ENCODE measurements at regions not wholly inside any gene's neighbourhood (a gene's known extent, or its start where the extent isn't known, plus 50 kb on each side); places are given as distances from the start of the nearest gene placed in this dataset.

DNA sequence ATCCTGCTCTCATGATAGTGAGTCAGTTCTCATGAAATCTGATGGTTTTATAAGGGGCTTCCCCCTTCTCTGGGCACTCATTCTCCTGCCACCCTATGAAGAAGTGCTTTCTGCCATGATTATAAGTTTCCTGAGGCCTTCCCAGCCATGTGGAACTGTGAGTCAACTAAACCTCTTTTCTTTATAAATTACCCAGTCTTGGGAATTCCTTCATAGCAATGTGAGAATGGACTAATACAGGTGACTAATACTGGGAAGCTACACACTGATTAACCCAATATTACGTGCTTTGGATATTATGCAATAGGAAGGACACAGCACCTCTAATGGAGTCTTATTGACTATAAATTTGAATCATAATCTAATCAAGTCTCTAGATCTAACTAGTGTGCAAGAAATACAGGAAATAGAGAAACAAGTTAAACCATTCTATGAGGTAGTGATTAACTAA is 107.2 kb upstream of the ETAA1 start:
- intact Hi-C loops (cut with DNase I): no loop called here
- no peaks in the 10 kb centered on the region for H3K36me3 ChIP-seq
- no peak overlapping the region for H3K27ac ChIP-seq (replicated peaks in 1 of 4)
- H3K4me3 ChIP-seq: no peak overlapping the region
- no peaks in the 10 kb centered on the region for H3K27me3 ChIP-seq
- peaks cover 0 to 3% (median under 1%) of the 10 kb centered on the region in 4 donors for H3K4me1 ChIP-seq
- no peaks in the 10 kb centered on the region for H3K9me3 ChIP-seq
- 88% methylated on average over 1 of the region's 1 CpG for WGBS
- no peak for DNase-seq (ENCODE audit: extremely low spot score)
- TF ChIP-seq POLR2A (IDR thresholded peaks at IDR 0.05; ENCODE audit: low read depth) (no peak), POLR2AphosphoS5 (IDR thresholded peaks at IDR 0.05) (no peak), EP300 (IDR thresholded peaks at IDR 0.05) (no peak)
- TF ChIP-seq, protein P1, sequence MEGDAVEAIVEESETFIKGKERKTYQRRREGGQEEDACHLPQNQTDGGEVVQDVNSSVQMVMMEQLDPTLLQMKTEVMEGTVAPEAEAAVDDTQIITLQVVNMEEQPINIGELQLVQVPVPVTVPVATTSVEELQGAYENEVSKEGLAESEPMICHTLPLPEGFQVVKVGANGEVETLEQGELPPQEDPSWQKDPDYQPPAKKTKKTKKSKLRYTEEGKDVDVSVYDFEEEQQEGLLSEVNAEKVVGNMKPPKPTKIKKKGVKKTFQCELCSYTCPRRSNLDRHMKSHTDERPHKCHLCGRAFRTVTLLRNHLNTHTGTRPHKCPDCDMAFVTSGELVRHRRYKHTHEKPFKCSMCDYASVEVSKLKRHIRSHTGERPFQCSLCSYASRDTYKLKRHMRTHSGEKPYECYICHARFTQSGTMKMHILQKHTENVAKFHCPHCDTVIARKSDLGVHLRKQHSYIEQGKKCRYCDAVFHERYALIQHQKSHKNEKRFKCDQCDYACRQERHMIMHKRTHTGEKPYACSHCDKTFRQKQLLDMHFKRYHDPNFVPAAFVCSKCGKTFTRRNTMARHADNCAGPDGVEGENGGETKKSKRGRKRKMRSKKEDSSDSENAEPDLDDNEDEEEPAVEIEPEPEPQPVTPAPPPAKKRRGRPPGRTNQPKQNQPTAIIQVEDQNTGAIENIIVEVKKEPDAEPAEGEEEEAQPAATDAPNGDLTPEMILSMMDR (IDR thresholded peaks at IDR 0.05): no peak

DNA sequence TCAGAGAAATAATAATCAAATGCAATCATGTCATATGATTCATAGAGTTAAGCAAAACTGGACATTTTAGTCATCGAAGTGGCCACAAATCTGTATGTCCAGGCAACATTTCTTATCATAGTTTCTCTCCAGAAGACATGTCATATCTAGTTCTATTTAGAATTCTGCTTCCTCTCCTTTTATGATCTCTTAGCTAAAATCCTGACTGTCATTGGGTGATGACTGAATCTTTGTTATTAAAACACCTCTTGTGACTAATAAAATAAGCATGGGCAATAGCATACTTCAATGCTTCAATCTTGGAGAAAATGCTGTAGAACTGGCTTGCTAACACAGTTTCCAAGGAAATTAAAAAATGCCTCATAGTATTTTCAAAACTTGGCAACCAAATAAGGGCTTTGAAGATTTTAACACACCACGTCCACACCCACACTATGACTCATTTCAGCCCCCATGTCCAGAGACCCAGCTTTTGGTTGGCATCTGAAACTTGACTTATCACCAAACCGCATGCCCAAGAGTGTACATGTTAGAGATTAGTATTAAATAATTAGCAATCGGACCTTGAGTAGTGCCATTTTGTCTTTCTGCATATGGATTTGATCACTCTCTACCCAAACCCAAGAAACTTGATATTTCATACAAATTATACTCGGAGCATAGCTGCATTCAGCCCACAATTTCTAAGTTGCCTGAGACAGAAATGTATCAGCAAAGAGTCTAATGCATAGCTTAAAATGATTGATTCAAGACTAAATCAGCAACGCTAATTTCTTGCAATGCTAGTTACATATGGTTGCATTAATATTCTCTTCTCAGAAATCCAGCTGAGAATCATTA is 106.5 kb upstream of the ETAA1 start:
- no peak for DNase-seq (ENCODE audit: extremely low spot score)
- no peak overlapping the region for H3K4me3 ChIP-seq
- TF ChIP-seq, protein P1 (IDR thresholded peaks at IDR 0.05): no peak
- TF ChIP-seq POLR2A (IDR thresholded peaks at IDR 0.05; ENCODE audit: low read depth) (no peak), POLR2AphosphoS5 (IDR thresholded peaks at IDR 0.05) (no peak), EP300 (IDR thresholded peaks at IDR 0.05) (no peak)
- H3K9me3 ChIP-seq: no peaks in the 10 kb centered on the region
- intact Hi-C loops (cut with DNase I): no loop called here
- no peak overlapping the region for H3K27ac ChIP-seq (replicated peaks in 1 of 4)
- peaks cover 0 to 11% (median 7%) of the 10 kb centered on the region in 4 donors for H3K4me1 ChIP-seq
- no peaks in the 10 kb centered on the region for H3K36me3 ChIP-seq
- 76% methylated on average over 6 of the region's 6 CpGs for WGBS
- H3K27me3 ChIP-seq: no peaks in the 10 kb centered on the region

DNA sequence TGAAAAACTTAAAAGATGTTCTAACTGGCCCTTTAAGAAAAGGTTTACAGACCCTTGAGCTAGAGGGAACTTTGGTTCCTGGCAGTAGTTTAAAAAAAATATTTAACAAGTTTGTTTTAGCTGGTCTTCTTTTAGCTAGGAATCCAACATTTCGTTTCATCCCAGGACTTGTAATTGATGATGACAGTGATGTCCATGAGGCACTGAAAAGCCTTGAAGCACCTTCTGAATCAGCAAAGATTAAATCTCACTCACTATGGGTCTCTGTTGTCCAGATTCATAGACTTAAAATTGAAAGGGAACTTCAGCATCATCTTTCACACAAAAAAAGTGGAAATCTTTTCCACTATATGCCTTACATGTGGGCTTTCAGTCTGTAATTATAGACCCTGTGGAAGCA is 102.9 kb upstream of the ETAA1 start:
- WGBS: 38% methylated on average over 1 of the region's 1 CpG
- DNase-seq (ENCODE audit: extremely low spot score): no peak
- TF ChIP-seq EP300 (IDR thresholded peaks at IDR 0.05) (no peak), POLR2A (IDR thresholded peaks at IDR 0.05; ENCODE audit: low read depth) (no peak)
- TF ChIP-seq, protein P1 (IDR thresholded peaks at IDR 0.05): no peak
- Histone ChIP-seq H3K9me3 (no peaks in the 10 kb centered on the region), H3K27ac (replicated peaks in 1 of 4) (no peak overlapping the region), H3K36me3 (no peaks in the 10 kb centered on the region), H3K4me3 (no peak overlapping the region), H3K4me1 (peaks cover 0 to 17% (median 10%) of the 10 kb centered on the region in 4 donors), H3K27me3 (no peaks in the 10 kb centered on the region)
- intact Hi-C loops (cut with DNase I): no loop called here

DNA sequence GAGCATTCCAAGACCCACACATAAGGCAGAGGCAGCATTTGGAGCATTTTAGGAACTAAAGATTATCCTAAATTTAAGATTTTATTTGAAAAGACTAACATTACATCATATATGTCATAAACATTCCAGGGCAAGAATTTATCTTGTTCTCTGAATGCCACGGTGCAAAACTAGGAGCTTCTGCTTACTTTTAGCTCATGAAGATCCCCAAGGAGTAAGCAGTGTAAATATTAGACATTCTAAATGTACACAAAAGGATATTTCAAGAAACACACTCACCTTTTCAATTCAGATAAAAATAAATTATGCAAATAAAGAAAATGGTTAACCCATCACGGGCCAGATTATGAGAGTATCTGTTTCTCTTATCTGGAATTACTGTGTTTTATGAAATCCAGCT is 101.7 kb upstream of the ETAA1 start:
- Histone ChIP-seq H3K36me3 (no peaks in the 10 kb centered on the region), H3K9me3 (no peaks in the 10 kb centered on the region), H3K27ac (replicated peaks in 1 of 4) (peak overlapping the region in 1 of 4 donors; percentile 34), H3K4me1 (peaks cover 0 to 17% (median 10%) of the 10 kb centered on the region in 4 donors), H3K27me3 (no peaks in the 10 kb centered on the region), H3K4me3 (no peak overlapping the region)
- 43% methylated on average over 2 of the region's 2 CpGs for WGBS
- TF ChIP-seq POLR2A (IDR thresholded peaks at IDR 0.05; ENCODE audit: low read depth): no peak
- TF ChIP-seq, protein P1 (IDR thresholded peaks at IDR 0.05): no peak
- TF ChIP-seq EP300 (IDR thresholded peaks at IDR 0.05): no peak
- no peak for TF ChIP-seq POLR2AphosphoS5 (IDR thresholded peaks at IDR 0.05)
- intact Hi-C loops (cut with DNase I): no loop called here
- no peak for DNase-seq (ENCODE audit: extremely low spot score)

All from esophagus muscularis mucosa (tissue), 4 donors.